ENCODE measurements at regions not wholly inside any gene's neighbourhood (a gene's known extent, or its start where the extent isn't known, plus 50 kb on each side); places are given as distances from the start of the nearest gene placed in this dataset.

DNA sequence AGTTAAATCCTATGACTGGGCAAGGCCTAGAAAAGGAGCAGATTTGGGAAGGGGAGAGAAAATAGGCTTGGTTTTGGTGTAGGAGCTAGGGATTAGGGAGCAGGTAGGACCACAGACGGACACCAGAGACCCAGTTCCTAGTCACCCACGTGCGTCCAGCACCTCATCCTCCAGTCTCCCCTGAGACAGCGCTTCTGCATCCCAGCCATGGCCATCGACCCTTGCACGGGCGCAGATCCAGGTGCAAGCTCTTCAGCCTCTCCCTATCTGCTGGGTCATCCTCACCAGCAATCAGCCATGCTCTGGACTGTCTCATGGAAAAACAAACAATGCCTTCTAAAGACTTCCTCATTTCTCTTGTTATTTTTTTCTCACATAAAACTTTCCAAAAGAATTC is 246.8 kb upstream of the RAB6C start:
- H3K27ac ChIP-seq = no peak overlapping the region
- DNase-seq (ENCODE audit: low read depth, low spot score) = no peak

DNA sequence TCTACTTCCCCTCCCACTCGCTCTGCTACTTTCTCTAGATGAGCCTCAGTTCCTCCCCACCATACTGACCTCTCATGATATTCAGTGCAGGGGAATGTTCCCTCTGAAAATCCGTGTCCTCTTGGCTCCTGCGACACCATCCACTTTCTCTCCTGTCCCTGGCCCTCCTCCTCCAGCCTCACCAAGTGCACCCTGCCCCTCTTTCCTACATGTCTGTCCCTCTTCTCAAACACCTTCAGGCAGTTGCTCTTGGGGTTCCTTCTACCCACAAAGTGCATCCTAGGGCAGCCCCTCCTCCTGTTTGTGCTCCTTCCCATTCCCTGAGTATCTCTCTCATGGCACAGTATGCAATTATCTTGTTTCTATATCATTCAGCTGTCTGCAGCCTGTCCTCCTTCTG is 246.4 kb upstream of the RAB6C start:
- no peak for DNase-seq (ENCODE audit: low read depth, low spot score)
- no peak overlapping the region for H3K27ac ChIP-seq

DNA sequence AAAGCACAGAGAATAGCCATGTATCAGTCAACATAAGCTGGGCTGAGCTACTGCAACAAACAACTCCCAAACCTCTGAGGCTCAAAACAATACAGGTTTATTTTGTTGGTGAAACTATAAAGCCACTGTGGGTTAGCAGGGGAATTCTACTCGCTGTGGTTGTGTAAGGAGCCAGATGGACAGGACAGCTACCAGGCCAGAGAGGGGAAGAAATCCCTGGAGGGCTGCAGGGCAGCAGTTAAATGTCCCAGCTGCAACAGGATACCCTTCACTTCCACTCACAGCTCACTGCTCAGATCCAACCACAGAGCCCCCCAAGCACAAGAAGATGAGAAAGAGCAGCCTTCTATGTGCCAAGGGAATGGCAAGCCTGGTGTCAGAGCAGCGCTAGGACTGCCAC is 245.9 kb upstream of the RAB6C start:
- H3K27ac ChIP-seq = no peak overlapping the region
- DNase-seq (ENCODE audit: low read depth, low spot score) = no peak

DNA sequence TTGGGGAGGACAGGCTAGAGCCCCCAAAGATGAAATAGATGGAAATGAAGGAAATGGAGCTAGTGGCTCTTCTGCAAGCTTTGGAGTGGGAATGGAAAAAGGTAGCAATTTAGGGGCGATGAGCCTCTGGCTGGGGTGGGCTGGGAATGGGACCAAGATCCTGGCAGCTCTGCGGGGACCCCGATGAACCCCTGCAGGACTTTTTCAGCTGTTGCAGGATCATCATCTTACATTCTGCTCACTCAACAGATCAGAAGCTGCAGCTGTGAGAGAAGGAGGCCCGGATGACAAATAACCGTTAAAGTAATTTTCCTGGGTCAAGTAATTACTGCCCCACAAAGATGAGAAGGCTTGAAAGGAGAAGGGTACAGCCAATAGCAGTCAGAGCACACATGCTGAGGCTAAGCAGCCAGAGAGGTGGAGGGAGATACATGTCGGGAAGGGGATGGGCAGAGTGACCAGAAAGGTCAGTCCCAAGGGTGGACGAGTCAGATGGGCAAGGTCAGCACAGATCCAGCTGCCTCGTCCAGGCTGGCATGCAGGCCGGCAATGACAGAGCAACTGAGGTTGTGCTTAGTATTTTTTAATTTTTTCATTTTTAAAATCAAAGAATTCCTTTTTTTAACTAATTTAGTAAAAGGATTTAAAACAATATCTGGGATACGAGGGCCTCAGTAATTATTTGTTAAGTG is 245.0 kb upstream of the RAB6C start:
- no peak for DNase-seq (ENCODE audit: low read depth, low spot score)
- H3K27ac ChIP-seq = no peak overlapping the region

DNA sequence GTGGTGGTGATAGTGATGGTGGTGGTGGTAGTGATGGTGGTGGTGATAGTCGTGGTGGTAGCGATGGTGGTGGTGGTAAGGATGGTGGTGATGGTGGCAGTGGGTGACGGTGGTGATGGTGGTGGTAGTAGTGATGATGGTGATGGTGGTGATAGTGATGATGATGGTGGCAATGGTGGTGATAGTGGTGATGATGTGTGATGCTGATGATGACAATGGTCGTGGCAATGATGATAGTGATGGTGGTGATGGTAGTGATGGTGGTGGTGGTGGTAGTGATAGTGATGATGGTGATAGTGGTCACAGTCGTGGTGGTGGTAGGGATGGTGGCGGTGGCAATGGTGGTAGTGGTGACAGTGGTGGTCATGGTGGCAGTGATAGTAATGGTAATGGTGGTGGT is 243.9 kb upstream of the RAB6C start:
- no peak for DNase-seq (ENCODE audit: low read depth, low spot score)
- no peak overlapping the region for H3K27ac ChIP-seq

DNA sequence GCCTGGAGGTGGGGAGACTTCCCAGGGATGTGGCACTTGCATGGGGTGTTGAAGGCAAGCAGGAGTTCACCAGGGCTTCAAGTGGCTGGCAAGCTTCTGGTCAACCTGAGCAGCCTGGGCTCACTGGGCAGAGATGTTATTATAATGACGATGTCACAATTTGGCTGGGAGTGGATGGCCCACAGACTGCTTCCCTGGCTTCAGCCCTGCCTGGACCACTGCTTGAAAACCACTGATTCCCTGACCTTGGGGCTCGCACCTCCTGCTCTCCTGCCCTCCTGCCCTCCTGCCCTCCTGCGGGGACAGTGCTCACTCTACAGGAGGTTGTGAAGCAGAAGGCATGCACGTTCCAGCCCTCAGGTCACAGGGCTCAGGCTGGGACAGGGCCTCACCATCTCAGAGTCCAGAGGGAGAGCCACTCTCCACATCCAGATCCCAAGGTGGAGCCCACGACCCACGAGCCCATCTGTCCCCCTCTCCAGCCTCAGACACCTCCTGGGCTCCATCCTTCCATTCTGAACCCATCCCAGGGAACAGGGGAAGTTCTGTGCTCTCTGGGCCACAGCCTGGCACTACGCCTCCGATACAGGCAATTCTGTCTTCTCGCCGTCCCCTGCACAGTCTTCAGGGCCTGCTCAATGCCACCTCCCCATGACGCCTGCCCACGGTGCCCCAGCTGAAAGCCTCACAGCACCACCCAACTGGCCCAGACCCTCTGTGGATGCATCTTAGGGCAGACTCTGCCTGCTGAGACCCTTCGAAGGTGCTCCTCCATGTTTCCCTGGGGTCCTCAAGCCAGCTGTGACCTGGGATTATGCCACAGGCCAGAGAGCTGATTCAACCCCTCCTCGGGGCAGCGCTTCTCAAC is 241.6 kb upstream of the RAB6C start:
- H3K27ac ChIP-seq = no peak overlapping the region
- no peak for DNase-seq (ENCODE audit: low read depth, low spot score)

DNA sequence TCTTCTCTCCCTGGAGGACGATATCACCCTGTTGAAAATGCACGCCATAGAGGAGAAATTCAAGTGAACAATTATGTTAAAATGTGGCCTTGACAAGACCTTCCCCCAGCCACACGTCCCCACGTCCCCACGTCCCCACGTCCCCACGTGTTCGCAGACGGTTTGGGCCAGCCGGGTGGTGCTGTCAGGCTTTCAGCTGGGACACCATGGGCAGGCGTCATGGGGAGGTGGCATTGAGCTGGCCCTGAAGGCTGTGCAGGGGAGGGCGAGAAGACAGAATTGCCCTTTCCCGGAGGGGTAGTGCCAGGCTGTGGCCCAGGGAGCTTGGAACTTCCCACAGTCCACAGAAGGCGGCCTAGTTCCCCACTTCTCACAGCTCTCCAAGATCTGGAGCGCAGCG is 240.7 kb upstream of the RAB6C start:
- no peak overlapping the region for H3K27ac ChIP-seq
- DNase-seq (ENCODE audit: low read depth, low spot score) = no peak

DNA sequence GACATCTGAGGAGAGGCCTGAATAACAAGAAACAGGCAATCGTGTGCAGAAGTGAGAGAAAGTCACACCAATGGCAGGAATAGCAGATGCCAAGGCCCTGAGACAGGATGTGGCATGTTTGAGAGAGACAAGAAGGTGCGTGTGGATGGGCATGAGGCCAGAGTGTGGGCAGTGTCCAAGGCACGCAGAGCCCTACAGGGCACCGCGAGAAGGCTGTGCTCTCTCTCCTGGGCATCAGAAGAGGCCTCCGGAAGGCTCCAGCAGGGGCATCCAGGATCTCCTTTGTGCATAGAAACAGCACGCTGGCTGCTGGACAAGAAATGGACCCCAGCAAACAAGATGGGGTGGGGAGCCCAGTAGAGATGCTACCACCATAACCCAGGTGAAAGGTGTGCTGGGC is 239.0 kb upstream of the RAB6C start:
- H3K27ac ChIP-seq = no peak overlapping the region
- no peak for DNase-seq (ENCODE audit: low read depth, low spot score)

DNA sequence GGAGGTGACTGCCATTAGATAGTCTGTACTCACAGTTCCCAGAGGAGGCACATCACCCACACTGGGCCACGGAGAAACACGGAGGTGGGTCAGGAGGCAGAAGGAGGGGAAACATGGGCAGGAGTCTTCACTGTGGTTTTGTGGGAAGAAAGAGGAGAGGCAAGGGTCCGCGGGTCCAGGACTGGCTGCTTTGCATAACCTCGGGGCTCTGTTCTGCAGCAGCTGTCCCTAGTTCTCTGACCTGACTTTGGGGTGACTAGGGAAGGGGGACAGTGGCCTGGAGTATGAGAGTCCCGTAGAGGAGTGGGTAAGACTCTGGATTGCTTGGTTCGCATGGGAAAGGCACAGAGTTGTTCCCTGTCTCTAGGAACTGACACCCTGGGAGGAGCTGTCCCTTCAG is 238.3 kb upstream of the RAB6C start:
- no peak overlapping the region for H3K27ac ChIP-seq
- DNase-seq (ENCODE audit: low read depth, low spot score) = no peak

DNA sequence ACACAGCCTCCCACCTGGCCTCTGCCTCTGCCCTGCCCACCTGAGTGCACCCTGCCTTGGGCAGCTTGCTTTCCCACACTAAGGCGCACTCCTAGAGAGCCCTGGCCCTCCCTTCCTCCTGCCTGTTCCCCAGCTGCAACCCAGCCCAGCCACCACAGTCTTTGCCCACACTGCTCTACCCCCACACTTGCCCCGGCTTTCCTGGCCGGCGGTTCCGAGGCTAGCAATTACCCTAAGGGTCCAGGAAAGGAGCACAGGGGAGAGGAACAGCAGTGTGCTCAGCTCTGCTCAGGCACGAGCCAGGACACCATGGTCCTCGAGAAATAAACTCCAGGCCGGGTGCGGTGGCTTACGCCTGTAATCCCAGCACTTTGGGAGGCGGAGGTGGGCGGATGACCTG is 237.8 kb upstream of the RAB6C start:
- DNase-seq (ENCODE audit: low read depth, low spot score) = no peak
- no peak overlapping the region for H3K27ac ChIP-seq

DNA sequence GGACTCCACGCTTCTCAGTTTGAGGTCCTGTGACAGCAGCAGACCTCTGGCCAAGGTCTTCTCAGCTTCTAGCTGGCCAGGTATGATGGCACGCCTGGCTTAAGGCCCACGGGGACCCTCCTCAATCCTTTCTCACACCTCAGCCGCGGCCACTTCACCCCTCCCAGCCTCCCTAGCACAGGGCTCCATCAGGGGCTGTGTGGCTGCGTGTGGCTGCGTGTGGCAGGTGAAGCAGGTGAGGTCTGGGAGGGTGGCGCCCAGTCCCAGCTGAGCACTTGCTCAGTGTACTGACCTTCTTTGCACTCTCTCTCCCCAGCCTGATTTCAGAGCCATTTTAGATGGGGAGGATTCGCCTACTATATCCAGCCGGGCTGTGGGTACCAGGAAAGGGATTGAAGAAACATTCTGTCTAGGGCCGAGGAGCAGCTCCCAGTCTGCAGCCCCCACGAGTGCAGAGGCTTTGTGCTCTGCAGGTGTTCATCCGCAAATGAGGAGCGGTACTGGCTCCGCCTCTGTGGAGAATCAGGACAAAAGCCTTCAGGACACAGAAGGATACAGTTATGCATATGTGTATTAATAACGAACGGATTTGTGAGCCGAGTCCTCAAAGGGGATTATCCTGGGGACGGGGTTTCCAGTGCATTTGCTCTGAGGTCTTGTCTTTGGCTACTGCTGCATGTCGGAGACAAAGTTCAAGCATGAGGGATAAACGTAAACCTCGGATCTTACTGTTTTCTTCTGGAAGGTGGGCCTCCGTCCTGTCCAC is 236.9 kb upstream of the RAB6C start:
- no peak overlapping the region for H3K27ac ChIP-seq
- no peak for DNase-seq (ENCODE audit: low read depth, low spot score)

DNA sequence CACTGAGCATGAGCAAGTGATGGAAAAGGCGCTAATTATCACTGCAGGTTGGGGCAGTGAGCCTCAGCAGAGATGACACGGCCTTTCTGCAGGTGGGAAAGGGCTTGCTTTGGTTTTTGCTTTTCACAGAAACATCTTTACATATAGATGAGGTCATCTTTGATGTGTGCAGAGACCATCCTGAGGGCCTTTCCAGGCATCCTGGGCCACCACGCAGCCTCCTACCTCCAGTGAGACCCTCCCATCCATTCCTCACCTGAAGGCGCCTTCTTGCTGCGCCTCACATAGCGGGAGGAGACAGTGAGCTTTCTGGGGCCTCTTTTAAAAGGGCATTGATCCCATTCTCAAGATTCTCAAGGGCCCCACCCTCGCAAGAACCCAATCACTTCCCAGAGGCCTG is 235.3 kb upstream of the RAB6C start:
- DNase-seq (ENCODE audit: low read depth, low spot score) = no peak
- no peak overlapping the region for H3K27ac ChIP-seq

DNA sequence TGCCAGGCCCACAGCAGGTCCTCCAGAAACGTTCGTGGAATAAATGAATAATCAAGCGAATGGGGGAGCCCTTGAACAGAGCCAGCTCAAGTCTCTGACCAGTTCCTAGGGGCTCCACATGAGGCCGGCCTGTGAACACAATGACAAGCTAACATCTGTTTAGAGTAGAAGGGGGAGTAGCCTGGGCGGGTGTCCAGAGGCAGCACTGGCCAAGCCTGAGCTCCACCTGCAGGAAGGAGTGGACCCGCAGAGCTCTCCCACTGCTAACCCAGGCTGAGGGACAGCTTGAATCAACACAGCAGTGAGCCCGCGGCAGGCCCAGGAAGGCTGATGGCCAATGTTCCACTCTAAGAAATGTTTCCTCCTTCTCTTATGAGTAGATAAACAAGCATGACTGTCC is 234.8 kb upstream of the RAB6C start:
- no peak for DNase-seq (ENCODE audit: low read depth, low spot score)
- no peak overlapping the region for H3K27ac ChIP-seq

DNA sequence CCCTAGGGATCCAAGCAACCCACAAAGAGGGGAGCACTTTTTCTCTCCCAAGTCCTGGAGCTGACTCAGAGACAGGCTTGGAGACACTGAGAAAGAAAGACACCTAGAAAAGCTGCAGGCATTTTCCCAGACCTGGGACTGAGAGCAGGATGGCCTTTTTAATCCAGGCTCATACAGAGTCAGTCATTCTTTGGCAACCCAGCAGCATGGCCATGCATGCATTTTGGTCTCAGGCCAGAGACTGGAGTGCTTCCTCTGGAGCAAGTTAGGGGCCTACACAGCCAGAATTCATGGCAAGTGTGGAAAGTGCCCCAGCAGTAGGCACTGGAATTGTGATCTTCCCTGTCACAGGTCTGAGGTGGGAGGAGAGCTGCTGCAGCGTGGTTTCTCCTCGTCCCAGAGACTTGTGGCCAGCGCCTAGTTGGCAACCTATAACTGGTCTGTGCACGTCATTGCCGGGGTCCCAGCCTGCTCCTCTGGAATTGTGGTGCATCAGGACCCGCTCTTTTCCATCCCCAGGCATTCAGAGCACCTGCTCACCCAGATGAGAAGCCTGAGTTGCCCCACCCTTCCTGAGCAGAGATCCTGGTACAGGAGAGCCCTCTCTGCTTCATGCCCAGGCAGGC is 231.9 kb upstream of the RAB6C start:
- H3K27ac ChIP-seq = no peak overlapping the region
- no peak for DNase-seq (ENCODE audit: low read depth, low spot score)

DNA sequence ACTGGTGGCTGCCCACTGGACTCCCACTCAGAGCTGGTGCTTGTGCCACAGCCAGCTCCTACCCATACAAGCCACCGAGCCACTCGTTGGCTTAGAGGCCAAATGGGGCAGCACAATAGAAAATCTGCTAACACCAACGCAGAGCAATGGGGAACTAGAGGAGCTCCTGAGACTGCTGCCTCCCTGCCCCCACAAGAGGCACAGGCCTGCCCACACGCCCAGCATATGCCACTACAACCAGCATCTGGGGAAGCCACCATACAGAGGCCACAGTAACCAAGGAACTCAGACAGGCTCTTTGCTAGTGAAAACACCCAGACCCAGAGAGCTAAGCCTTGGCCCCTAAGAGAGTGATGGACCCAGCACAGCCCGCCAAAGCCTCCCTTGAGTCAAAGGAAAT is 231.2 kb upstream of the RAB6C start:
- H3K27ac ChIP-seq = no peak overlapping the region
- no peak for DNase-seq (ENCODE audit: low read depth, low spot score)

DNA sequence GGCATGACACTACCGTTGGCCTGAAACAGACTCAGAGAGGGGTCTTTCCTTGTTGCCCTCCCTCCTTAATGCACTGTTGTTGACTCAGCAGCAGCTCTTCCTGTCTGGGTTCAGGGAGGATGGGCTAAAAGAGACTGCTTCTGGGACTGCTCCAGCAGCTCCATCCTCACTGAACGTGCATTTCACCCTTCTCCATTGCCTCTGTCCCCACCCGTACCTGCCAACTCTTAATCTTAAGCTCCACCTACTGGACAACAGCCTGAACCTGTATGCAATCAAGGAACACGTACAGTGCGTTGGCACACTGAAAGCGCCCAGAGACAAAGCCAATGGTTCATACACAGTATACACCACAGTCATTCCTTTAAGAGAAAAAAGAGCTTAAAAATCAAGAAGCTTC is 230.8 kb upstream of the RAB6C start:
- no peak for DNase-seq (ENCODE audit: low read depth, low spot score)
- H3K27ac ChIP-seq = no peak overlapping the region

DNA sequence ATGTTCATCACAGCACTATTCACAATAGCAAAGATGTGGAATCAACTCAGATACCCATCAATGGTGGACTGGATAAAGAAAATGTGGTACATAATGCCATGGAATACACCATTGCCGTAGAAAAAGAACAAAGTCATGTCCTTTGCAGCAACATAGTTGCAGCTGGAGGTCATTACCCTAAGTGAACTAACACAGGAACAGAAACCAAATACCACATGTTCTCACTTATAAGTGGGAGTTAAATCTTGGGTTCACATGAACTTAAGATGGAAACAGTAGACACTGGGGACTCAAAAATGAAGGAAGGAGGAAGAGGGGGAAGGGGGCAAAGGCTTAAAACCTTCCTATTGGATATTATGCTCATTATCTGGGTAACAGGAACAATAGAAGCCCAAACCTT is 228.1 kb upstream of the RAB6C start:
- no peak for DNase-seq (ENCODE audit: low read depth, low spot score)
- H3K27ac ChIP-seq = no peak overlapping the region

DNA sequence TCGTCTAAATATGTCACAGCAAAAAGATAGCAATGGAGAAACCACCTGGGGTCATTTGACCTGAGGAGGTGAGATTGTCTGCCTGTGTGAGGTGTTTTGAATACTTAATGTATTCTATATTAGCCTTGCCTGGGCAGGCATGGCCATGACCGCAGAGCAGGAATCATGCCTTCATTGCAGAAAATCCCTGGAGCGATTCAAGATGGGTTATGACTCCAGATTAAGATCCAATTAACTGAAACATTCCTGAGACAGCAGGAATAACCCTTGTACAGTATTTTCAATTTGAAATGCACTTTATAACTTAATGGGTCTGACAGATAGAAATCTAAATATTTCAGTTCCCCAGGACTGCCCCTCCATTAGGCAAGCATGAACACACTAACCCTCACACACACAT is 227.3 kb upstream of the RAB6C start:
- DNase-seq (ENCODE audit: low read depth, low spot score) = no peak
- H3K27ac ChIP-seq = no peak overlapping the region

DNA sequence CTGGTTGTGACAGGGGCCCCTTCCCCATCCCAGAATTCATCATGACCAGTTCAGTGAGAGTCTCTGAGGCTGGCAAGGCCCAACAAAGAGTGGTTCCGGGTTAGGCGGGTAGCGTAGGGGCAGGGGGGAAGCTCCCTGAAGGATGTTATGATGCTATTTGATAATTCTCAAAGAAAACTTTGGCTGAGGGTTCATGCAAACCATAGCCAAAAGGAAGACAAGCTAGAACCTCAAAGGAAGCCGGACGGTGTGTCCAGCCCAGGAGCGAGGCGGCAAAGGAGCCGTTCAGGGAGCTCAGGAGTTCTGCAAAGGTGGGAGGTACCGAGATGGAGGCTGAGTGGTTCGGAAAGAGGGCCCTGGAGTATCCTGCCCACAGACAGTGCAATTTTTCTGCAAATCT is 226.8 kb upstream of the RAB6C start:
- H3K27ac ChIP-seq = no peak overlapping the region
- no peak for DNase-seq (ENCODE audit: low read depth, low spot score)

DNA sequence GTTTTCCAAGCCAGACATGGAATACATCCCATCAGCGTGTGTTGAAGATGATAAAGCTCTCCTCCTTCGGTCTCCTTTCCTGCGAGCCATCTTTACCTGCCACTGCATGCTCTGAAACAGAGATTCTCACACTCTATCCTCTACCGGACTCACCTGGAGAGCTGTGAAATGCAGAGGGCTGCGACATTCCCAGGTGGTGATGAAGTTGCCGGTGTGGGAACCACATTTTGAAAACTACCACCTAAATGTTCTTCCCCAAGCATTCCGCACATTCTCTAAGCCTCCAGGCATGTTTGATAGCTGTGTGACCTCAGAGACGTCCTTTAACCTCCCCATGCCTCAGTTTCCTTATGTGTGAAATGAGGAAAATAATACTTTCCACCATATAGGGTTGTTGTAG is 226.2 kb upstream of the RAB6C start:
- H3K27ac ChIP-seq = no peak overlapping the region
- no peak for DNase-seq (ENCODE audit: low read depth, low spot score)

DNA sequence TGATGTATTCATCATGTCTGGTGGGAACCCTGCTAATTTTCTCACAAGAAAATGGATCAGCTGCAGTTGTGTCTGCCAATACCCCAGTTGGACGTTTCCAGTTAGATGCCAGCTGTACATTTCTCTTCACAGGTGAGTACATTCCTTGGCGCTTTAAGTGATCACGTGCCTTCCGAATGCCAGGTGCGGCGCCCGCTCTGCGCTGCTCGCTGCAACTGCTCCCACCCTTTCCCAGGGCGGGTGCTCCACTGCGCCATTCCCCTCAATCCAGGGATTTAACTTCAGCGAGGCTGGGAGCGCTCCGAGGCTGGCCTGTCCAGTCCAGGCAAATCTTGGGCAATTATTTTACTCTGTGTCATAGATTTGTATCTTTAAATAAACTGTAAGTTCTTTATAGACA is 225.0 kb upstream of the RAB6C start:
- no peak for DNase-seq (ENCODE audit: low read depth, low spot score)
- H3K27ac ChIP-seq = no peak overlapping the region

Data from epithelial cell of prostate (primary cell).